ENCODE measurements at regions not wholly inside any gene's neighbourhood (a gene's known extent, or its start where the extent isn't known, plus 50 kb on each side); places are given as distances from the start of the nearest gene placed in this dataset.
"Not testable (repeated sequence)": the region's sequence is repeated elsewhere in the genome, so short reads cannot be mapped to it uniquely, and the experiment has no call there.

GRCh38 chrX:146994163-146994562 lies 179.6 kb upstream of the CXorf51A start:
- H3K27ac ChIP-seq (ENCODE audit: low read depth, low read length), result no peak overlapping the region
- H3K4me1 ChIP-seq (ENCODE audit: control insufficient read depth, insufficient read depth, low read length), result no peaks in the 10 kb centered on the region
- WGBS (ENCODE audit: insufficient coverage), result no CpG with 5 or more reads among the region's 1 CpG
- H3K27me3 ChIP-seq (ENCODE audit: control insufficient read depth, insufficient read depth, low read length), result no peaks in the 10 kb centered on the region
- H3K9me3 ChIP-seq (ENCODE audit: control insufficient read depth, insufficient read depth, low read length), result no peaks in the 10 kb centered on the region
- H3K4me3 ChIP-seq (ENCODE audit: low read depth, low read length), result no peak overlapping the region
- H3K36me3 ChIP-seq (ENCODE audit: control insufficient read depth, insufficient read depth, low read length), result no peaks in the 10 kb centered on the region
- no peak for DNase-seq (ENCODE audit: low read depth in 4 of 6, low spot score in 6 of 6)

GRCh38 chrX:146973283-146973682 lies 158.7 kb upstream of the CXorf51A start:
- 71% methylated on average over 3 of the region's 6 CpGs for WGBS (ENCODE audit: insufficient coverage)
- Histone ChIP-seq H3K4me1 (ENCODE audit: control insufficient read depth, insufficient read depth, low read length) (no peaks in the 10 kb centered on the region), H3K36me3 (ENCODE audit: control insufficient read depth, insufficient read depth, low read length) (no peaks in the 10 kb centered on the region), H3K4me3 (ENCODE audit: low read depth, low read length) (no peak overlapping the region), H3K27me3 (ENCODE audit: control insufficient read depth, insufficient read depth, low read length) (no peaks in the 10 kb centered on the region), H3K9me3 (ENCODE audit: control insufficient read depth, insufficient read depth, low read length) (no peaks in the 10 kb centered on the region), H3K27ac (ENCODE audit: low read depth, low read length) (no peak overlapping the region)
- no peak for DNase-seq (ENCODE audit: low read depth in 4 of 6, low spot score in 6 of 6)

- Histone ChIP-seq H3K4me3 (ENCODE audit: low read depth, low read length) (no peak overlapping the region), H3K27ac (ENCODE audit: low read depth, low read length) (no peak overlapping the region), H3K4me1 (ENCODE audit: control insufficient read depth, insufficient read depth, low read length) (no peaks in the 10 kb centered on the region), H3K9me3 (ENCODE audit: control insufficient read depth, insufficient read depth, low read length) (no peaks in the 10 kb centered on the region), H3K36me3 (ENCODE audit: control insufficient read depth, insufficient read depth, low read length) (no peaks in the 10 kb centered on the region), H3K27me3 (ENCODE audit: control insufficient read depth, insufficient read depth, low read length) (no peaks in the 10 kb centered on the region)
- no CpG with 5 or more reads among the region's 3 CpGs for WGBS (ENCODE audit: insufficient coverage)
- DNase-seq (ENCODE audit: low read depth in 4 of 6, low spot score in 6 of 6), result peak in 1 of 6 donors; percentile 54
These were observed 152.8 kb upstream of the CXorf51A start for GRCh38 chrX:146967306-146967705.

- Histone ChIP-seq H3K36me3 (ENCODE audit: control insufficient read depth, insufficient read depth, low read length) (no peaks in the 10 kb centered on the region), H3K9me3 (ENCODE audit: control insufficient read depth, insufficient read depth, low read length) (no peaks in the 10 kb centered on the region), H3K27me3 (ENCODE audit: control insufficient read depth, insufficient read depth, low read length) (no peaks in the 10 kb centered on the region), H3K4me1 (ENCODE audit: control insufficient read depth, insufficient read depth, low read length) (no peaks in the 10 kb centered on the region), H3K27ac (ENCODE audit: low read depth, low read length) (no peak overlapping the region), H3K4me3 (ENCODE audit: low read depth, low read length) (no peak overlapping the region)
- WGBS (ENCODE audit: insufficient coverage), result no CpG with 5 or more reads among the region's 2 CpGs
- no peak for DNase-seq (ENCODE audit: low read depth in 4 of 6, low spot score in 6 of 6)
These were observed 142.2 kb upstream of the CXorf51A start for GRCh38 chrX:146956760-146957159.

GRCh38 chrX:146934256-146934655 lies 119.7 kb upstream of the CXorf51A start:
- no peaks in the 10 kb centered on the region for H3K9me3 ChIP-seq (ENCODE audit: control insufficient read depth, insufficient read depth, low read length)
- no CpG with 5 or more reads among the region's 1 CpG for WGBS (ENCODE audit: insufficient coverage)
- no peak overlapping the region for H3K4me3 ChIP-seq (ENCODE audit: low read depth, low read length)
- H3K4me1 ChIP-seq (ENCODE audit: control insufficient read depth, insufficient read depth, low read length), result no peaks in the 10 kb centered on the region
- no peak for DNase-seq (ENCODE audit: low read depth in 4 of 6, low spot score in 6 of 6)
- H3K27me3 ChIP-seq (ENCODE audit: control insufficient read depth, insufficient read depth, low read length), result no peaks in the 10 kb centered on the region
- no peaks in the 10 kb centered on the region for H3K36me3 ChIP-seq (ENCODE audit: control insufficient read depth, insufficient read depth, low read length)
- H3K27ac ChIP-seq (ENCODE audit: low read depth, low read length), result no peak overlapping the region

GRCh38 chrX:146932997-146933396 lies 118.5 kb upstream of the CXorf51A start:
- H3K4me1 ChIP-seq (ENCODE audit: control insufficient read depth, insufficient read depth, low read length); DNase-seq (ENCODE audit: low read depth in 4 of 6, low spot score in 6 of 6); H3K4me3 ChIP-seq (ENCODE audit: low read depth, low read length); H3K27me3 ChIP-seq (ENCODE audit: control insufficient read depth, insufficient read depth, low read length); H3K27ac ChIP-seq (ENCODE audit: low read depth, low read length); H3K9me3 ChIP-seq (ENCODE audit: control insufficient read depth, insufficient read depth, low read length); H3K36me3 ChIP-seq (ENCODE audit: control insufficient read depth, insufficient read depth, low read length): not testable (repeated sequence)
- no CpG with 5 or more reads among the region's 2 CpGs for WGBS (ENCODE audit: insufficient coverage)

GRCh38 chrX:146921204-146921603 lies 106.7 kb upstream of the CXorf51A start:
- H3K4me3 ChIP-seq (ENCODE audit: low read depth, low read length), result no peak overlapping the region
- no peaks in the 10 kb centered on the region for H3K9me3 ChIP-seq (ENCODE audit: control insufficient read depth, insufficient read depth, low read length)
- H3K36me3 ChIP-seq (ENCODE audit: control insufficient read depth, insufficient read depth, low read length), result no peaks in the 10 kb centered on the region
- no peak overlapping the region for H3K27ac ChIP-seq (ENCODE audit: low read depth, low read length)
- H3K4me1 ChIP-seq (ENCODE audit: control insufficient read depth, insufficient read depth, low read length), result no peaks in the 10 kb centered on the region
- H3K27me3 ChIP-seq (ENCODE audit: control insufficient read depth, insufficient read depth, low read length), result no peaks in the 10 kb centered on the region
- no peak for DNase-seq (ENCODE audit: low read depth in 4 of 6, low spot score in 6 of 6)

- Histone ChIP-seq H3K4me1 (ENCODE audit: control insufficient read depth, insufficient read depth, low read length) (no peaks in the 10 kb centered on the region), H3K36me3 (ENCODE audit: control insufficient read depth, insufficient read depth, low read length) (no peaks in the 10 kb centered on the region), H3K9me3 (ENCODE audit: control insufficient read depth, insufficient read depth, low read length) (no peaks in the 10 kb centered on the region), H3K27me3 (ENCODE audit: control insufficient read depth, insufficient read depth, low read length) (no peaks in the 10 kb centered on the region), H3K27ac (ENCODE audit: low read depth, low read length) (no peak overlapping the region), H3K4me3 (ENCODE audit: low read depth, low read length) (no peak overlapping the region)
- no peak for DNase-seq (ENCODE audit: low read depth in 4 of 6, low spot score in 6 of 6)
- 65% methylated on average over 7 of the region's 8 CpGs for WGBS (ENCODE audit: insufficient coverage)
These were observed 93.1 kb upstream of the CXorf51A start for GRCh38 chrX:146907391-146908240.

- Histone ChIP-seq H3K4me3 (ENCODE audit: low read depth, low read length) (no peak overlapping the region), H3K9me3 (ENCODE audit: control insufficient read depth, insufficient read depth, low read length) (no peaks in the 10 kb centered on the region), H3K27ac (ENCODE audit: low read depth, low read length) (no peak overlapping the region), H3K27me3 (ENCODE audit: control insufficient read depth, insufficient read depth, low read length) (no peaks in the 10 kb centered on the region), H3K4me1 (ENCODE audit: control insufficient read depth, insufficient read depth, low read length) (no peaks in the 10 kb centered on the region), H3K36me3 (ENCODE audit: control insufficient read depth, insufficient read depth, low read length) (no peaks in the 10 kb centered on the region)
- no peak for DNase-seq (ENCODE audit: low read depth in 4 of 6, low spot score in 6 of 6)
- 73% methylated on average over 5 of the region's 5 CpGs for WGBS (ENCODE audit: insufficient coverage)
These were observed 91.6 kb upstream of the CXorf51A start for GRCh38 chrX:146906166-146906565.

- Histone ChIP-seq H3K9me3 (ENCODE audit: control insufficient read depth, insufficient read depth, low read length) (no peaks in the 10 kb centered on the region), H3K27me3 (ENCODE audit: control insufficient read depth, insufficient read depth, low read length) (no peaks in the 10 kb centered on the region), H3K27ac (ENCODE audit: low read depth, low read length) (no peak overlapping the region), H3K4me1 (ENCODE audit: control insufficient read depth, insufficient read depth, low read length) (no peaks in the 10 kb centered on the region), H3K4me3 (ENCODE audit: low read depth, low read length) (no peak overlapping the region), H3K36me3 (ENCODE audit: control insufficient read depth, insufficient read depth, low read length) (no peaks in the 10 kb centered on the region)
- no peak for DNase-seq (ENCODE audit: low read depth in 4 of 6, low spot score in 6 of 6)
These were observed 72.5 kb upstream of the CXorf51A start for GRCh38 chrX:146887020-146887419.

Measured in spinal cord (tissue), 9 donors.